ENCODE measurements at regions not wholly inside any gene's neighbourhood (a gene's known extent, or its start where the extent isn't known, plus 50 kb on each side); places are given as distances from the start of the nearest gene placed in this dataset.

DNA sequence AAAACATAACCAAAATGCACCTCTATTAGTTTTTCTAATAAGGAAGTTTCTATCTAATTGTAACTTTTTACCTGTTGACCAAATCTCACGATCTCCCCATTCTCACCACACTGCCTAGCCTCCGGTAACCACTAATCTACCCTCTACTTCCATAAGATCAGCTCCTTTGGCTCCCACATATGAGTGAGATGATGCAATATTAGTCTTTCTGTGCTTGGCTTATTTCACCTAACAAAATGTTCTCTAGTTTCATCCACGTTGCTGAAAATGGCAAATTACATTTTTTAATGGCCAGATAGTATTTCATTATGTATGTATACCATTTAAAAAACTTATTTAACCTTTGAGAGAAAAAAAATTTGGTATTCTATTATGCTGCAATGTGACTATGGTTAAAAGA is 379.0 kb upstream of the NXPH2 start:
- CTCF ChIA-PET: no interaction called here

DNA sequence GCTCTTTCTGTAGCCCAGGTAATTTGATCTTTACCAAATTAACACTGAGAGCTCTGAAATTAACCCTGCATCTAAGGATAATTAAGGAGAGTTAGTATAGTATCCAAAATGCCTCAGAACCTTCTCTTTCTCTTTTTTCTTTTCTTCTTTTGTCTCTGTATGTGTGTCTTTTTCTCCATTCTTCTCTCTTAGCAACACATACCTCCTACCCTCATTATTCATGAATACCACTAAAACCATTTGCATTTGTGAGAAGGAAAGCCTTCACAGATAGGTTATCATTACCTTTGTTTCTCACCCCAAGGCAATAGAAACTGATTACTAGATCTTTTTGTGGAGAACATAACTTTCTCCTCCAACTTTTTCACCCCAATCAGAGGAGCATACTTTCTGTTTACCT is 376.5 kb upstream of the NXPH2 start:
- CTCF ChIA-PET: no interaction called here
- intact Hi-C loops (cut with micrococcal nuclease): no loop called here

More for the DNA sequence above, 379.0 kb upstream of the NXPH2 start:
- DNase-seq (ENCODE audit: low read depth, low spot score) (no peak), FAIRE-seq (no peak)
- TF ChIP-seq, protein P1, sequence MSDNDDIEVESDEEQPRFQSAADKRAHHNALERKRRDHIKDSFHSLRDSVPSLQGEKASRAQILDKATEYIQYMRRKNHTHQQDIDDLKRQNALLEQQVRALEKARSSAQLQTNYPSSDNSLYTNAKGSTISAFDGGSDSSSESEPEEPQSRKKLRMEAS (IDR thresholded peaks at IDR 0.05; ENCODE audit: insufficient read depth, insufficient read length): no peak
- TF ChIP-seq, protein P2, sequence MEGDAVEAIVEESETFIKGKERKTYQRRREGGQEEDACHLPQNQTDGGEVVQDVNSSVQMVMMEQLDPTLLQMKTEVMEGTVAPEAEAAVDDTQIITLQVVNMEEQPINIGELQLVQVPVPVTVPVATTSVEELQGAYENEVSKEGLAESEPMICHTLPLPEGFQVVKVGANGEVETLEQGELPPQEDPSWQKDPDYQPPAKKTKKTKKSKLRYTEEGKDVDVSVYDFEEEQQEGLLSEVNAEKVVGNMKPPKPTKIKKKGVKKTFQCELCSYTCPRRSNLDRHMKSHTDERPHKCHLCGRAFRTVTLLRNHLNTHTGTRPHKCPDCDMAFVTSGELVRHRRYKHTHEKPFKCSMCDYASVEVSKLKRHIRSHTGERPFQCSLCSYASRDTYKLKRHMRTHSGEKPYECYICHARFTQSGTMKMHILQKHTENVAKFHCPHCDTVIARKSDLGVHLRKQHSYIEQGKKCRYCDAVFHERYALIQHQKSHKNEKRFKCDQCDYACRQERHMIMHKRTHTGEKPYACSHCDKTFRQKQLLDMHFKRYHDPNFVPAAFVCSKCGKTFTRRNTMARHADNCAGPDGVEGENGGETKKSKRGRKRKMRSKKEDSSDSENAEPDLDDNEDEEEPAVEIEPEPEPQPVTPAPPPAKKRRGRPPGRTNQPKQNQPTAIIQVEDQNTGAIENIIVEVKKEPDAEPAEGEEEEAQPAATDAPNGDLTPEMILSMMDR (IDR thresholded peaks at IDR 0.05; ENCODE audit: extremely low read depth in 1 of 2, insufficient read depth in 1 of 2, low read depth in 1 of 2, low read length in 2 of 2): no peak
- TF ChIP-seq POLR2A (IDR thresholded peaks at IDR 0.05; ENCODE audit: low read depth, low read length): no peak
- TF ChIP-seq FOS (IDR thresholded peaks at IDR 0.05; ENCODE audit: borderline replicate concordance, insufficient read depth, low read length): no peak
- no peak overlapping the region for H3K9ac ChIP-seq (replicated peaks; ENCODE audit: extremely low read depth, insufficient read depth, low read length)
- intact Hi-C loops (cut with micrococcal nuclease): no loop called here
- H3K9me3 ChIP-seq (replicated peaks; ENCODE audit: control insufficient read depth, insufficient read depth, low read length): no peaks in the 10 kb centered on the region
- H3K4me2 ChIP-seq (ENCODE audit: insufficient read depth, low read length): no peak overlapping the region
- H4K20me1 ChIP-seq (replicated peaks; ENCODE audit: control insufficient read depth, extremely low read depth, insufficient read depth, low read length): no peaks in the 10 kb centered on the region
- dilution Hi-C loops (cut with MboI; ENCODE audit: extremely low pct_ligation_motif_present, low sequenced_read_pairs): no loop called here
- no peaks in the 10 kb centered on the region for H3K79me2 ChIP-seq (ENCODE audit: control insufficient read depth, insufficient read depth, low read length)
- no TSS peak for BruUV-seq (replicated peaks)
- no peak overlapping the region for H2AFZ ChIP-seq (ENCODE audit: low read depth, low read length)
- H3K27ac ChIP-seq (ENCODE audit: insufficient read depth, low read depth, low read length): no peak overlapping the region
- no peaks in the 10 kb centered on the region for H3K9me1 ChIP-seq (replicated peaks; ENCODE audit: control insufficient read depth, extremely low read depth, insufficient read depth, low read length)
- H3K27me3 ChIP-seq (ENCODE audit: control insufficient read depth in 2 of 2, insufficient read depth in 2 of 2, low read length in 2 of 2): no peaks in the 10 kb centered on the region
- no peaks in the 10 kb centered on the region for H3K4me1 ChIP-seq (ENCODE audit: control insufficient read depth, extremely low read depth, insufficient read depth, low read length)
- H3K4me3 ChIP-seq (replicated peaks in 1 of 3; ENCODE audit: insufficient read depth in 1 of 3, low read depth in 1 of 3, low read length in 3 of 3): no peak overlapping the region
- POLR2A ChIA-PET: no interaction called here
- no peaks in the 10 kb centered on the region for H3K36me3 ChIP-seq (ENCODE audit: control insufficient read depth in 2 of 2, extremely low read depth in 1 of 2, insufficient read depth in 2 of 2, low read length in 2 of 2)

More for the DNA sequence above, 376.5 kb upstream of the NXPH2 start:
- H2AFZ ChIP-seq (ENCODE audit: low read depth, low read length): no peak overlapping the region
- no TSS peak for BruUV-seq (replicated peaks)
- no peak for TF ChIP-seq FOS (IDR thresholded peaks at IDR 0.05; ENCODE audit: borderline replicate concordance, insufficient read depth, low read length)
- no peak for TF ChIP-seq MYC (IDR thresholded peaks at IDR 0.05; ENCODE audit: low read depth, low read length)
- no peak for TF ChIP-seq POLR2A (IDR thresholded peaks at IDR 0.05; ENCODE audit: low read depth, low read length)
- no peak overlapping the region for H3K4me3 ChIP-seq (replicated peaks in 1 of 3; ENCODE audit: insufficient read depth in 1 of 3, low read depth in 1 of 3, low read length in 3 of 3)
- no peak overlapping the region for H3K27ac ChIP-seq (ENCODE audit: insufficient read depth, low read depth, low read length)
- DNase-seq (ENCODE audit: low read depth, low spot score) (no peak), FAIRE-seq (no peak)
- no peaks in the 10 kb centered on the region for H3K79me2 ChIP-seq (ENCODE audit: control insufficient read depth, insufficient read depth, low read length)
- H4K20me1 ChIP-seq (replicated peaks; ENCODE audit: control insufficient read depth, extremely low read depth, insufficient read depth, low read length): no peaks in the 10 kb centered on the region
- H3K36me3 ChIP-seq (ENCODE audit: control insufficient read depth in 2 of 2, extremely low read depth in 1 of 2, insufficient read depth in 2 of 2, low read length in 2 of 2): no peaks in the 10 kb centered on the region
- no peaks in the 10 kb centered on the region for H3K9me1 ChIP-seq (replicated peaks; ENCODE audit: control insufficient read depth, extremely low read depth, insufficient read depth, low read length)
- no peak overlapping the region for H3K4me2 ChIP-seq (ENCODE audit: insufficient read depth, low read length)
- no peaks in the 10 kb centered on the region for H3K4me1 ChIP-seq (ENCODE audit: control insufficient read depth, extremely low read depth, insufficient read depth, low read length)
- POLR2A ChIA-PET: no interaction called here
- no peaks in the 10 kb centered on the region for H3K9me3 ChIP-seq (replicated peaks; ENCODE audit: control insufficient read depth, insufficient read depth, low read length)
- dilution Hi-C loops (cut with MboI; ENCODE audit: extremely low pct_ligation_motif_present, low sequenced_read_pairs): no loop called here
- no peak overlapping the region for H3K9ac ChIP-seq (replicated peaks; ENCODE audit: extremely low read depth, insufficient read depth, low read length)
- no peaks in the 10 kb centered on the region for H3K27me3 ChIP-seq (ENCODE audit: control insufficient read depth in 2 of 2, insufficient read depth in 2 of 2, low read length in 2 of 2)
